GM19452 (cell line): ENCODE measurements at regions not wholly inside any gene's neighbourhood (a gene's known extent, or its start where the extent isn't known, plus 50 kb on each side); places are given as distances from the start of the nearest gene placed in this dataset.
"Not testable (repeated sequence)": the region's sequence is repeated elsewhere in the genome, so short reads cannot be mapped to it uniquely, and the experiment has no call there.

Experiments used
- ATAC-seq: cut with Tn5 transposase; IDR thresholded peaks from one replicate; pipeline ENCODE4 v1.9.1; 2021; ENCODE audit not compliant: unreplicated experiment

GRCh38 chr4:32601848-32602247 lies 1881.7 kb downstream of the PCDH7 start:
- ATAC-seq, result no peak

GRCh38 chr4:32607978-32608377 lies 1887.8 kb downstream of the PCDH7 start:
- ATAC-seq, result no peak

DNA sequence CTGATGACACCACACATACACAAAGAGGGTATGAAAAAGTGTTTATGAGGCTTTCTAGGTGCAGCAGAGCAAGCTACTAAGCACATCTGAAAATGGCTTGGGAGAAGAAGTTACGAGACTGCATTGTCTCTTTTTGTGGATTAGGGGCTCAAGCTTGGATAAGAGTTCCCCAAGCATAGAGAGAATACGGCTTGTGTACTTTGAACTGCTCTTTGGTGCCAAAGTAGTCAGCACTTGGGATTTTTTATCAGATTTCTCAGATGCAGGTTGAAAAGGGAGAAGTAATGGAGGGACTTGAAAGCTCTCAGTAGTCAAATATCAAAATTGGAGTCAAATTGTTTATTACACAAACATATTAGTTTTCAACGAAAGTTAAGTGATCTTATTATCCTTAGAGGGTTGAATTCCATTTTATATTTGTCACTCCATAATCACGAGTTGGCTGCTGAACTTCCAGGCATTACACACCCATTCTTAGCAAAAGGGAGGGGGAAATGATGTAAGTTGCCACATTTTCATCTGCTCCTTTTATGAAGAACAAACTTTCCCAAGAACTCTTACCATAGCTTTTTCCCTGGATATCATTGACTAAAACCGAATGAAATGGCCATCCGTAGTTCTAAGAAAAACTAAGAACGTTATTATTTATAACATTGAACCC lies 1904.9 kb downstream of the PCDH7 start:
- ATAC-seq, result no peak

DNA sequence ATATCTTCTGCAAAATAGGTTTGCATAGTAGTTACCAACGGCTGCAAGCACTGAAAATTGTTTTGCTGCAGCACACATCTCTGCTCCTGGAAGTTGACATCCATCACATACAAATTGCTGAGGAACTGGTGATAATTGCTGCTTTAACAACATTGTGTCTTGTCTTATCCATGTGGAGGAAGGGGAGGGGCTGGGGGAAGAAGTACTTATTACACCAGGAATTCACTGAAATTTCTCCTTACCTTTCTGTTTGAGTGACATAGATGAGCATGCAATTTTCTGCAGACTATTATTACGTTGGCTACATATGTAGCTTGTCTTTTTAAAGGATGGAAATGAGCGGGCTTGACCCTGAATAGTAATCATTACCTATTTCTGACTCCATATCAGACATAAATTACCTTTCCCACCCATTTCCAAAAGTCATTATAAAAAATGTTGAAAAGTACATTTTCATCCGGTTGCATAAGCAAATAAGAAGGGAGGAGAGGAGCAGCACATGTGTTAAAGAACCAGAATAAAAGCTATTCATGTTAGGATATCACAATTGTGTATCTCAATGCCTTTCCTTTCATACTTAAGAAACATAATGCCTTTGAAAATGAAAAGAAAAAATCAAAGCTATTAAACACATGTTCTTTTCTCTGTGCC lies 1905.6 kb downstream of the PCDH7 start:
- ATAC-seq, result no peak

DNA sequence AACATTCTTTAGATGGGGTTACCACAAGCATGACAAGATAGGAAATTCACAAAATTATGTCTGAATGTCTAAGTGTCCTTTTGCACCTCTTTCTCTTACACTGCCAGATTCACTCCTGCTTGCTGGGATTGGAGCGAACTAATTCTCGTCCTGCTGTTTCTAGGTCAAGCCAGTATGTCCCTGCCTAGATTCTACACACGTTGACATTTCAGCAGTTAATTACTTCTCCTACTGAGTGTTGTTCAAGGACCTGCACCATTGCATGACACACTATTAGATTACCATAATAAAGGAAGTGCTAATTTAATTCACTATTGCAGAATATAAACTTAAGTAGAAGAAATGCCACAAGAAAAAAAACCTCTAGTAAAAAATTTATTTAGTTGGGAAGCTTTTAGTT lies 1911.7 kb downstream of the PCDH7 start:
- no peak for ATAC-seq

DNA sequence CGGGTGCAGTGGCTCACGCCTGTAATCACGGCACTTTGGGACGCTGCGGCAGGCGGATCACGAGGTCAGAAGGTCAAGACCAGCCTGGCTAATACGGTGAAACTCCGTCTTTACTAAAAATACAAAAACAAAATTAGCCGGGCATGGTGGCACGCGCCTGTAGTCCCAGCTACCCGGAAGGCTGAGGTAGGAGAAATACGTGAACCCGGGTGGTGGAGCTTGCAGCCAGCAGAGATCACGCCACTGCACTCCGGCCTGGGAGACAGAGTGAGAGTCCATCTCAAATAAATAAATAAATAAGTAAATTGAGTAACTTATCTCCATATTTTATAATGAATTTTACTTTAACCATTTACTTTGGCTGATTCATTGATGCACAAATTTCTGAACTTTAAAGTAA lies 1913.3 kb downstream of the PCDH7 start:
- ATAC-seq, result no peak

DNA sequence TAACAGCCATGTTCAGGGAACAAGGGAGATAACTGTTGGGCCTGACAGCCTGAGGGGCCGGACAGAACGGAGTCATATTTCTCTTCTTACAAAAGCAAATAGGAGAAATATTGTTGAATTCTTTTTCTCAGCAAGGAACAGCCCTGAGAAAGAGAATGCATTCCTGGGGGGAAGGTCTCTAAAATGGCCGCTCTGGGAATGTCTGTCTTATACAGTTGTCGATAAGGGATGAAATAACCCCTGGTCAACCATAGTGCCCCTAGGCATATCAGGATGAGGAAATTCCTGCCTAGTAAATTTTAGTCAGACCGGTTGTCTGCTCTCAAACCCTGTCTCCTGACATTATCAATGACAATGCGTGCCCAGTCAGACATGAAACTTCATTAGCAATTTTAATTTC lies 1925.5 kb downstream of the PCDH7 start:
- no peak for ATAC-seq

DNA sequence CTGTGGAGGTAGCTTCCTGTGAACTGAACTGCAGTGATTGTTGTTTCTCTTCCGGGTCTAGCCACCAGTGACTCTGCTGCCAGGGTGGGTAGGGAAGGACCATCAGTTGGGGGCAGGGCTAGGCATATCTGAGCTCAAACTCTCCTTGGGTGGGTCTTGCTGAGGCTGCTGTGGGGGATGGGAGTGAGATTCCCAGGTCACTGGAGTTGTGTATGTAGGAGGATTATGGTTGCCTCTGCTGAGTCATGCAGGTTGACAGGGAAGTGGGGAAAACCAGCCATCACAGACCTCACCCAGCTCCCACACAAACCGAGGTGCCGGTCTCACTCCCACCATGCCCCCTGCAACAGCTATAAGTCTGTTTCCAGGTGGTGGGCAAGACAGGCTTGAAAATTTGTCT lies 1937.8 kb downstream of the PCDH7 start:
- no peak for ATAC-seq

DNA sequence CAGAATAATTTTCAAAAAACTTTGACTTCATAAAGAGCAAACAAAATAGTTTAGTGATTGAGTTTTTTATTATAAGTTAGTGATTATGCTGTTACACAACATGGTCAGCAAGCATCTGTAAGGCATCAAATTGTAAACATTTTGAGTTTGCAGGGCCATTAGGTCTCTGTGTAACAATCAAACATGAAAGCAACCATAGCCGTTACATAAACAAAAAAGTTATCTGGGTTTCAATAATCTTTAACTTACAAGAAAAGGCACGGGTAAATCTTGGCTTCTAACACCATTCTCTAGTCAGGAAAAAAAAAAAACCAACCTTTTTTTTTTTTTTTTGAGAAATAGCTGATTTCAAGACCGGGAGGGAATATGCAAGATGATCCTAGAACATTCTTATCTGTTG lies 1941.1 kb downstream of the PCDH7 start:
- no peak for ATAC-seq

- no peak for ATAC-seq
These were observed 1942.6 kb downstream of the PCDH7 start for GRCh38 chr4:32662803-32663202.

DNA sequence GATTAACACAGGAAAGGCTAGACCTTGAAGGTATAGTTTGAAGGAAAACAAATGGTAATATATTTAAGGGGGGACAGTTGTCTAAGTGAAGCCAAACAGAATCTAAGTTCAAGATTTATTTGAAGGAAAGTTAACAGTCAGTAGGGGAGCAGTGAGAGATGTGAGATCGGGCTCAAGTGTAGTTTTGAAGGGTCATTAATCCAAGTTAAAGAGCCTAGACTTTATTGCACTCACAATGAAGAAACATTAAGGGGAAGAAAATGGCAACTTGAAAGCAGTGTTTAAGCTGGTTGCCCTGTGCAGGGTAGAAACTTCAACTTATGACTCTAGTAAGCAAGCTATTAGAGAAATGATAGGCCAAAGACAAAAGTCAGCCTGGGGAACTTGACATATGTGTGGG lies 1952.2 kb downstream of the PCDH7 start:
- ATAC-seq, result no peak

DNA sequence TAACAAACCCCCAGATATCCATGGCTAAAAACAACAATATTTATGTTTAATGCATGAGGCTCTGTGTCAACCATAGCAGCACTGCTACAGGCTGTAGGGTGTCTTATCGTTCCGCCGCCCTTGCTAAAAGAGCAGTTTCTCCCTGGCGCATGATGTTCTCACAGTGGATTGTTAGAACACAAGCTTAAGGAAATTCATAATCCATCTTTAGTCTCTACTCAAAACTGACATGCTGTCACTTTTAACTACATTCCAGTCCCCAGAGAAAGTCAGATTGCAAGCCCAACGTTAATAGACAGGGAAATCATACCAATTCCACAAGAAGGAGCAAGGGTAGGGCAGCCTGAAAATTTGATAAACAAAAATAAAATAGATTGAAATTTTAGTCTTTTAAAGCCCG lies 1960.8 kb downstream of the PCDH7 start:
- no peak for ATAC-seq

GRCh38 chr4:32684160-32684559 lies 1964.0 kb downstream of the PCDH7 start:
- no peak for ATAC-seq

GRCh38 chr4:32686123-32686522 lies 1966.0 kb downstream of the PCDH7 start:
- no peak for ATAC-seq

DNA sequence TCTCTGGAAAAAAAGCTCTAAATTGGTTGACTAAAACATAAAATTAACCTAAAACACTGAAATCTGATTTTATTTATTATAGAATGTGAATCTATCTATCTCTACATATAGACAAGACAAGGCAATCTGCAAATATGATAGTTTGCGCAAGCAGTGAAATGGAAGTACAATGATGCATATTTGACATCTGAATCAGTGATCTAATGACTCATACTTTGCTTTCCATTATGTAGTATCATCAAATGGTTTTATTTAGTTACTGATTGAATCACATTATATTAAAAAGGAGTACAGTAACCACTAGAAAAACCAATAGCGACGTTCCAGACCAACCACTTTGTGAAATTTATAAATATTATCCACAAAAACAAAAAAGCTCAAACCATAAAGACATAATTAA lies 1969.3 kb downstream of the PCDH7 start:
- ATAC-seq, result no peak

- no peak for ATAC-seq
These were observed 1977.2 kb downstream of the PCDH7 start for GRCh38 chr4:32697281-32697814.

DNA sequence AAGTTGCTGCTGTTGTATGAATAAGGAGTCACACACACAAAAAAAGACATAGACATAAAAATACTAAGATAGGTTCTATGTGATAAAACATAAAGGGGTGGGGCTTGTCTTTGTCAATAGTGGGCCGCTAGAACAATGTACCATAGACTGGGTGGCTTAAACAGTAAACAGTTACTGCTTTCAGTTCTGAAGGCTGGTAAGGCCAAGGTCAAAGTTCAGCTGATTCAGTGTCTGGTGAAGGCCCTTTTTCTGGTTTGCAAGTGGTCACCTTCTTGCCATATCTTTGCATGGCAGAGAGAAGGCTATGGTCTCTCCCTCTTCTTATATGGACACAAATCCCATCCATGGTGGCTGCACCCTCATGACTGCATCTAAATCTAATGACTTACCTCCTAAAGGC lies 1980.7 kb downstream of the PCDH7 start:
- no peak for ATAC-seq

GRCh38 chr4:32706893-32707292 lies 1986.7 kb downstream of the PCDH7 start:
- no peak for ATAC-seq

- not testable (repeated sequence) for ATAC-seq
These were observed 1996.0 kb downstream of the PCDH7 start for GRCh38 chr4:32716090-32716620.

DNA sequence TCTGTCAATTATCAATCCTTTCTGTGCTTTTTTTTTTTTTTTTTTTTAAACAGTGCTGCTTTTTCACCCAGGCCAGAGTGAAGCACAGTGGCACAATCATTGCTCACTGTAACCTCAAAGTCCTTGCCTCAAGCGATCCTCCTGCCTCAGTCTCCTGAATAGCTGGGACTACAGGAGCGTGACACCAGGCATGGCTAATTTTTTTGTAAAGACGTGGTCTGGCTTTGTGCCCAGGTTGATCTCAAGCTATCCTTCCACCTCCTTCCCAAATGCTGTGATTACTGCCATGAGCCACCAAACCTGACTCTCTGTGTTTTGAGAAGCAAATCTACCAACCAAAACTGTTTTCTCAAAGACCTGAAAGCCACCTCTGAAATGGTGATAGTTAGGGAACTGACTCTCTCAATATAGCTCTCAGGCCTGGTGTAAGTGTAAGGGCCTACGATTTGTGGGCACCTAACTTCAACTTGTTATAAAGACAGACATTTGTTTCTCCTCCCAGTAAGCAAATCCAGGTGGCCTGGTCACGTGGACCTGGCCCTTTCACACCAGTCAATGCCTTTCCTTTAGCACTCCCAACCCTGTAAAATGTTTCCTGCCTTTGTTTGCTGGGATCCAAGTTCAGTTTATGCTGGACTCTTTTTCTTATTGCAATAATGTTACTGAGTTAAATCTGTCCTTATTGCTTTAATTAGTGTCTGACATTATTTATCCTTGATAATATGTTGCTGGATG lies 2015.9 kb downstream of the PCDH7 start:
- ATAC-seq, result no peak

GRCh38 chr4:32744211-32744610 lies 2024.0 kb downstream of the PCDH7 start:
- ATAC-seq, result no peak

DNA sequence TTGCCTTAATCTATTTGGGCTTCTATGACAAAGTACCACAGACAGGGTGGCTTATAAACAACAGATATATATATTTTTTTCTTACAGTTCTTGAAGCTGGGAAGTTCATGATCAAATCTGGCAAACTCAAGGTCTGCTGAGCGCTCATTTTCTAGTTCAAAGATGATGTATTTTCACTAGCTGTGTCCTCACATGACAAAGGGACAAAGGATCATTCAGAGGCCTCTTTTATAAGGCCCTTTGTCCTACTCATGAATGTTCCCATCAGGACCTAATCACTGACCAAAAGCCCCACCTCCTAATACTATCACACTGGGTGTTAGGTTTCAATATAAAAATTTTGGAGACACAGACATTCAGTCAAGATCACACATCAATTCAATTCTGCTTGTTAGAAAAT lies 2025.2 kb downstream of the PCDH7 start:
- no peak for ATAC-seq
